ENCODE measurements at regions not wholly inside any gene's neighbourhood (a gene's known extent, or its start where the extent isn't known, plus 50 kb on each side); places are given as distances from the start of the nearest gene placed in this dataset.

DNA sequence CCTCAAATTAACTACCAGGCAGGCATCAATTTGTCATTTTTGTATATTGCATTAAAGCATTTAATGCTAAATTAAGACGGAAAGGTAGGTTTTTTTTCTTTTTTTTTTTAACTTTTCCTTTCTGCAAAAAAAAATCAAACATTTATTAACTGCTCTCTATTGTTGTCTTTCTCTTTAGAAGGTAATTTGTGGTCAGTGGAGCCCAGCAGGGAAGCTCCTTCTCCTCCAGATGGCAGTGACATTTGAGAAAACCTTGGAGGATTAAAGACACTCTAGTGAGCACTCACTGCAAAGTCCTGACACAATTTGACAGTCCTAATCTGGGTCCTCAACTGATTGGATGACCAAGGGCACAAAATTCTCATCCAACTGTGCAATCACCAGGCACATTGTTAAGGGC lies 102.4 kb downstream of the SLIT2 start:
- no peak for DNase-seq

GRCh38 chr4:20356565-20356964 lies 104.9 kb downstream of the SLIT2 start:
- DNase-seq: peak; percentile 56

- no peak for DNase-seq
Observed at GRCh38 chr4:20358110-20358509, 106.4 kb downstream of the SLIT2 start.

- DNase-seq: no peak
Observed at GRCh38 chr4:20359692-20360091, 108.0 kb downstream of the SLIT2 start.

- DNase-seq: no peak
Observed at GRCh38 chr4:20362148-20362547, 110.4 kb downstream of the SLIT2 start.

DNA sequence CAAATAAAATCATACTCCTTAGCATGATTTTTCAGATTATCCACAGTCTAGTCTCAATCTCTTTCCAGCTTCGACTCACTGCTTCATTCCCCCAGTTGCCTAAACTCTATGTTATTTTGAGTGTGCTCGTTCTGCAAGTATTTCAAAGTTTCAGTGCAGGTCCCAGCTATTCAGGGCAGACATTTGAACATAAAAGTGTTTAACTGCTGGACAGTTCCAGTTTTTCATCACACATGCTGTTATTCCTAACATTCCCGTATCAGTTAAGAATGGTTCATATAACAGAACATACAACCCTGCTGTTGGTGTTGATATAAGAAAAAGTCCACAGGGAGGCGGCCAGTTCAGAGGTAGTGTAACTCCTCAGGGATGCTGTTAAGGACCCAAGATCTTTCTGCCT lies 113.3 kb downstream of the SLIT2 start:
- no peak for DNase-seq

DNA sequence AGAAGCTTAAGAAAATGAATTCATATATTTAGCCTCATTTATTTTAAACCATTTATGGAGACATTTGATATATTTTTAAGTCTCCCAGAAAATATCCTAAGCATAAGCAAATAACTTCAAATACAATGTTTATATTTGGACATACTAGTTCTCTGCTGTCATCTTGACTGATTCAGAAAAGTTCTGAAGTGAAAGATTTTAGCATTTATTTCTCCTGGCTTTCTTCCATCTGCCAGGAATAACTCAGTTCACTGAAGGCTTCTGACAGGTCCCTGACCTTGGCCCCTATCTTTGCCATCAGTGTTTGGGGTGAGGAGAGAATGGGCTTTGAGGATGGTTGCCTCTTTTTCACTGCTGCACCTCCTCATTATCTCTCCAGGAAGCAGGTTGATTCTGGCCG lies 115.7 kb downstream of the SLIT2 start:
- no peak for DNase-seq

- DNase-seq: no peak
Observed at GRCh38 chr4:20368926-20369325, 117.2 kb downstream of the SLIT2 start.

DNA sequence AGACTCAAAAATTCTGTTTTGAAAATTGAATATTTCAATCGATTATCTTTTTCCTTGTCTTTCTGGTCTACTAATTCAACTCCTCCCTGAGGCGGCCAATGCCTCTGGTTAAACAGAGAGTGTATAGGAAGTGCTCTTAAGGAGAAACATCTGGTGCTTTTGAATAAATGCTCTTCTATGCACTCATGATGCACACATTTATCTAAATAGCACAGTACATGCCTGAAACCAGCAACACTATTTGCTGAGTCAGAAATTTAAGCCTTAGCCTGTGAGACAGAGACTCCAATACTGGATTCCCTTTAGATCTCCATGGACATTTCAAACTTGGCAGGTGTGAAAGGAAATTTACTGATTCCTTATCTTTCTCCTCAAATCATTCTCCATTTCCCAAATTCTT lies 118.6 kb downstream of the SLIT2 start:
- no peak for DNase-seq

- DNase-seq: no peak
Observed at GRCh38 chr4:20376070-20376469, 124.4 kb downstream of the SLIT2 start.

- no peak for DNase-seq
Observed at GRCh38 chr4:20378181-20378580, 126.5 kb downstream of the SLIT2 start.

GRCh38 chr4:20381005-20381404 lies 129.3 kb downstream of the SLIT2 start:
- no peak for DNase-seq

DNA sequence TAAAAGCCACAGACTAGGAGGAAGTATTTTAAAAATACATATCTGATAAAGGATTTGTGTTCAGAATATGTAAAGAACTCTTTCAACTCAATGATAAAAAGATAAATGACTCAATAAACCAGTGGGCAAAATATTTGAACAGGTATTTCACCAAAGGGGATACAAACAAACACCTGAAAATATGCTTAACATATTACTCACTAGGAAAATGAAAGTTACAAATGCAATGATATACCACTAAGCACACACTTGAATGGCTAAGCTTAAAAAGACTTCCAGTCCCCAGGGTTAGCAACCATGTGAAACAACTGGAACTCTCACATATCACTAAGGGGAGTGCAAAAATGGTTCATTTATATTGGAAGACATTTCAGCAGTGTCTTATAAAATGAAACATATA lies 131.6 kb downstream of the SLIT2 start:
- no peak for DNase-seq

DNA sequence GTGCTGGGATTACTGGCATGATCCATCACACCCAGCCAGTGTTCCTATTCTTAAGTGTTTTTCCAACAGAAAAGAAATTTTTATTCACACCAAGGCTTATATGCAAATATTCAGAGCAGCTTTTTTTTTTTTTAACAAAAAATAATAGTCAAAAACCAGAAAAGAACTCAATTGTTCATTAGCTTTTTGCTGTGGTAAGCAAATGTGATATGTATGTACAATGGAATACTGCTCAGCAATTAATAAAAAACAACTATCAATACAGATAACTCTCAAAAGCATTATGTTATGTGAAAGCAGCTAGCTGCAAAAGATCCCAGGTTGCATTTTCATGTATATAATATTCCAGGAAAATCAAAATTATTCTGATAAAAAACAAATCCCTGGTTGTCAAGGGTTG lies 132.3 kb downstream of the SLIT2 start:
- no peak for DNase-seq

DNA sequence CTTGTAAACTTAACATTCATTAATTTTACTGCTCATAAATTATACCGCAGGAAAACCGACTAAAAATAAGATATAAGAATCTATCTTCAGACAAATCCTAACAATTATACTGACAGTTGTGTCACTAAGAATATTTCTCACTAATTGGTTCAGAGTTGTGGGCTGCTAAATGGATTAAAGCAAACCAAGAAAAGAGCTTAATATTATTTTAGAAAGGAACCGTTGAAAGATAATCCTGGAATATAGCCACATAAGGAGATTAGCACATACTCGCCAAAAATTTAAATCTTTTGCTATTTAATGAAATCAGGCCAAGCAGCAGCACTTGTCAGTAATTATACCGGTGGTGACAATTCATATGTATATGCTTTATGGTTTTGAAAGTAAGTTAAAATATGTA lies 132.8 kb downstream of the SLIT2 start:
- DNase-seq: no peak

DNA sequence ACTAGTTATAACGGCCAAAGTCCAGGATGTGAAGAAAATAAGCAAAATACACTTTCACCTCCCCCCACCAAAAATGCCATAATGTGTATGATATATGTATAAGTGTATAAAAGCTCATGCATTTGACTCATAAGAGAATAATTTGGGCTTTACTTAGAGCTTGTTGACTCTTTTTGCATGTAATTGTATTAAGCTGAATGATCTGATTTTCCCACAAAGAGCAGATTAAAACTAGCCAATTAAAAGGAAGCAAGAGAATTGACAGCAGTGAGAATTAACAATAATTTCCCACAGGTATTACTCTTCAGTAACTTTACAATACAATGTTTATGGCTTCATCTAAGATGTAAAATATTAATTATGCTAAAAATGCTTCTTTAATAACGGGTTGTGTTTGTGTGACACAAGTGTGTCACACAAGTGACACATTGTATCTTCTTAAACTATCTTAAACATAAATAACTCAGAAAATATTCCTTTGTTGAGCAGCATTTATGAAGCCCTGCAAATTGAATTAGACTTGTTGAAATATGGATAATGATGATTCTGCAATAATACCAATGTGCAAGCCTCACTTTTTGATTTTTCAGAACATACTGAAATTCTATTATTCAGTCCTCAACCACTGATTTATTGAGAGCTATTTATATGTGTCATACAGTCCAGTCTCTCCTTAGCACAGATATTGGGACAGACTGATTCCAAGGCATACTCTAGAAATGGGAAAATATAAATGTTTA lies 134.5 kb downstream of the SLIT2 start:
- DNase-seq: no peak

GRCh38 chr4:20386906-20387305 lies 135.2 kb downstream of the SLIT2 start:
- DNase-seq: no peak

DNA sequence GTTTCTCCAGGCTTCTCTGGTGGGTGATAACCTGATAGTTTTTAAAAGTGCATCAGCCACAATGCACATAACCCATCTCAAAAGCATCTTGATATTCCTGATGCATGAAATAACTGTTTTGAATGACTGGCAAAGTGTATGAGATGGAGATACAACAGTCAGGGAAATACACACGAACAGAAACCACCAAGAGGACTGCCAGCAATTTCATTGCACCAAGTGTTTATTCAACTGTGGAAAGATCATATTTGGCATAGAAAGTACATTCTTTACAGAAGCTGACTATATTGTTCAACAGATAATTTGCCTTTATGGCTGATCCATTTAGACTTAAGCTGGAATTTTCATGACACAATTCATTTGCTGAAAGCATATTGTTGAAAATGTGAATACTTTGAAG lies 139.5 kb downstream of the SLIT2 start:
- peak; percentile 25 for DNase-seq

DNA sequence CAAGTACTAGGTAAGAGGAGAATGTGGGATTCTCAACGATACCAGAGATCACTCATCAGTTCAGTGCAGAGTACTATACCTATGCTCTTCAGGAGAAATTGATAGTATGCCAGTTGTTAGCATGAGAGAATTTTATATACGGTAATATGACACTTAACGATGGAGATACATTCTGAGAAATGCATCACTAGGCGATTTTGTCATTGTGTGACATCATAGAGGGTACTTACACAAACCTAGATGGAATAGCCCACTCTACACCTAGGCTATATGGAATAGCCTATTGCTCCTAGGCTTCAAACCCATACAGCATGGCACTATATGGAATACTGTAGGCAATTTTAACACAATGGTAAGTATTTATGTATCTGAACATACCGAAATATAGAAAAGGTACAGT lies 140.2 kb downstream of the SLIT2 start:
- DNase-seq: no peak

- DNase-seq: no peak
Observed at GRCh38 chr4:20393486-20394100, 141.9 kb downstream of the SLIT2 start.

- DNase-seq: no peak
Observed at GRCh38 chr4:20394512-20394911, 142.8 kb downstream of the SLIT2 start.

- DNase-seq: peak; percentile 60
Observed at GRCh38 chr4:20395160-20395773, 143.6 kb downstream of the SLIT2 start.

DNA sequence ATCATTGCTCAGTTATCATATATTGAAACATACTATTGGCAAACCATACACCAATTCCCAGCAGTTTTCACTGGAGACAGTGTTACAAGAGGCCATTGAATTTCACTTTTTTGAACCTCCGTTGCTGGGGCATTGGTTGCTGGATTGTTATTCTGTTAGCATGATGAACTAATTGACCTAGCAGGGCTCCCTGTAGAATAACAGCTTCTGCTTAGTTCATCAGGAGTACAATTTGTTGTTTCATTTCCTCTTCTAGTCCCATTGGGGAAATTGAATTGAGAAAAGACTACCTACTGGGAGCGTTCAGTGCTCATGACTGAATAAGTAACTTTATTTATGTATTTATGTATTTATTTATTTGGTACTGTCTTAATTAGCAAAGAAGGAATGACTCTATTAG lies 151.6 kb downstream of the SLIT2 start:
- no peak for DNase-seq

DNA sequence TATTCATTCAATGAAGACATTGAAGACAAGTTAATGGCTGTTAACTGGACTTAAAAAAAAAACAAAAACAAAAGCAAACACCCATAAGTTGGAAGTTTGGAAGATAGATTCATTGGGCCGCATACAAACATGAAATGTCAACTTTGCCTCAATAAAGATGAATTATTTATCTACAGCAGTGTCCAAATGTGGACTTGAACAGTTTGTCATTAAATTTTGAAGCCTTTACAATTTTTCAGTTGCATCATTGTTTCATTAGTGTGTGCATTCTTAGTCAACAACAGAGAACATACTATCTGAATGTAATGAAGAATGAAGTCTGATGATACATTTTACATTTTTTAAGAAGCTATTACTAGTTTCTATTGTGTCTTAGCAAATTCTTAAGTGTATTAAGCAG lies 152.1 kb downstream of the SLIT2 start:
- no peak for DNase-seq

DNA sequence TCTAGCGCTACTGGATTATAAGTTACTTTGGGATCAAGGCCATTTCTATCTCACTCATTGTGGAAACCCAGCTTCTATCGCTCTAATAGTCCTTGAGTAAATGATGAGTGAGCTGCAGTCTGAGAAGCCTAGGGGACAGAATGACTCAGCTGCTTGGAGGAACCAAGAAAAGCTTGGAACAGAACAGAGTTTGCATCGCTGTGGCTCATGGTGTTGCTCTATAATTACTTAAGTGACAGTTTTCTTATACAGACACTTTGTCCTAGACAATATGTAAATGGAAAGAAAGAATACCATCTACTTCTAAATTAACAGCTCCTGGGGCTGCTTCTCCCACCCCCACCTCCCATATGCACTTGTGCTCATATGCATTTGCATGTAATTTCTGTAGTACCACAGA lies 156.9 kb downstream of the SLIT2 start:
- DNase-seq: no peak
